HL-60/S4 treated with phorbol 12-myristate 13-acetate at 8.2 ng/mL for 4 days and 3 days (cell line): ENCODE measurements at regions not wholly inside any gene's neighbourhood (a gene's known extent, or its start where the extent isn't known, plus 50 kb on each side); places are given as distances from the start of the nearest gene placed in this dataset.

Experiments used
- in situ Hi-C: fragments of 300-500 bp; cut with MboI; formaldehyde crosslinking; loops from 2 replicates; pipeline ENCODE4 v1.15.0; 2022; ENCODE audit warnings: low sequenced_read_pairs

GRCh38 chr22:22818202-22818538 is 69.4 kb upstream of the IGLL5 start:
- in situ Hi-C loops = loop anchor here (25.0 kb wide), 1 partner anchor 319 kb away; the partner anchor contains the start of genes RAB36 and RSPH14

- in situ Hi-C loops = loop anchor here (25.0 kb wide), 1 partner anchor 318 kb away; the partner anchor contains the start of genes RAB36 and RSPH14
Observed at GRCh38 chr22:22818861-22819855, 68.5 kb upstream of the IGLL5 start.

- in situ Hi-C loops = loop anchor here (25.0 kb wide), 1 partner anchor 317 kb away; the partner anchor contains the start of genes RAB36 and RSPH14
Observed at GRCh38 chr22:22820076-22820475, 67.5 kb upstream of the IGLL5 start.

GRCh38 chr22:22820626-22821025 is 67.0 kb upstream of the IGLL5 start:
- in situ Hi-C loops = loop anchor here (25.0 kb wide), 1 partner anchor 317 kb away; the partner anchor contains the start of genes RAB36 and RSPH14

- in situ Hi-C loops = loop anchor here (25.0 kb wide), 1 partner anchor 316 kb away; the partner anchor contains the start of genes RAB36 and RSPH14
Observed at GRCh38 chr22:22821340-22821739, 66.3 kb upstream of the IGLL5 start.

GRCh38 chr22:22822106-22822505 is 65.5 kb upstream of the IGLL5 start:
- in situ Hi-C loops = loop anchor here (25.0 kb wide), 1 partner anchor 315 kb away; the partner anchor contains the start of genes RAB36 and RSPH14

GRCh38 chr22:22822553-22822952 is 65.1 kb upstream of the IGLL5 start:
- in situ Hi-C loops = loop anchor here (25.0 kb wide), 1 partner anchor 315 kb away; the partner anchor contains the start of genes RAB36 and RSPH14

- in situ Hi-C loops = loop anchor here (25.0 kb wide), 1 partner anchor 314 kb away; the partner anchor contains the start of genes RAB36 and RSPH14
Observed at GRCh38 chr22:22823131-22823810, 64.3 kb upstream of the IGLL5 start.

GRCh38 chr22:22824340-22825212 is 63.0 kb upstream of the IGLL5 start:
- in situ Hi-C loops = loop anchor here (25.0 kb wide), 1 partner anchor 313 kb away; the partner anchor contains the start of genes RAB36 and RSPH14

- in situ Hi-C loops = no loop called here
Observed at GRCh38 chr22:22825213-22825593, 62.4 kb upstream of the IGLL5 start.

GRCh38 chr22:22827187-22827939 is 60.3 kb upstream of the IGLL5 start:
- in situ Hi-C loops = no loop called here

GRCh38 chr22:22830193-22830592 is 57.4 kb upstream of the IGLL5 start:
- in situ Hi-C loops = no loop called here

GRCh38 chr22:22830957-22831688 is 56.5 kb upstream of the IGLL5 start:
- in situ Hi-C loops = no loop called here

GRCh38 chr22:22833059-22833458 is 54.6 kb upstream of the IGLL5 start:
- in situ Hi-C loops = no loop called here

- in situ Hi-C loops = no loop called here
Observed at GRCh38 chr22:22833488-22833887, 54.1 kb upstream of the IGLL5 start.

GRCh38 chr22:22834204-22834603 is 53.4 kb upstream of the IGLL5 start:
- in situ Hi-C loops = no loop called here

- in situ Hi-C loops = no loop called here
Observed at GRCh38 chr22:22834783-22835182, 52.8 kb upstream of the IGLL5 start.

GRCh38 chr22:22835242-22835641 is 52.4 kb upstream of the IGLL5 start:
- in situ Hi-C loops = no loop called here

- in situ Hi-C loops = no loop called here
Observed at GRCh38 chr22:22835771-22836291, 51.8 kb upstream of the IGLL5 start.
